Calu3 (cell line): ENCODE measurements at regions not wholly inside any gene's neighbourhood (a gene's known extent, or its start where the extent isn't known, plus 50 kb on each side); places are given as distances from the start of the nearest gene placed in this dataset.

Experiments
- BruUV-seq: library from RNA; stranded (reverse); fragments of 400-500 nt; replicated peaks from 2 replicates; lab custom pipeline; 2021; lab: Mats Ljungman, UMichigan
- CTCF ChIA-PET: fragments of 300-600 bp; sonication (Branson Sonifier 250); formaldehyde crosslinking; loops from one replicate; lab custom pipeline; 2022; ENCODE audit warnings: antibody characterized with exemption; lab: Charles Lee
- DNase-seq: peaks from one replicate; pipeline ENCODE4 v3.0.0; 2022
- H3K27ac Mint-ChIP-seq: one replicate; pipeline ENCODE4 v1.8.0; 2022; ENCODE audit warnings: mixed read lengths; ENCODE audit not compliant: unreplicated experiment
- H3K27me3 Mint-ChIP-seq: one replicate; pipeline ENCODE4 v1.8.0; 2022; ENCODE audit warnings: mixed read lengths; ENCODE audit not compliant: unreplicated experiment
- H3K36me3 Mint-ChIP-seq: one replicate; pipeline ENCODE4 v1.8.0; 2022; ENCODE audit warnings: mild to moderate bottlenecking, moderate library complexity, mixed read lengths; ENCODE audit not compliant: insufficient read depth, unreplicated experiment
- H3K4me1 Mint-ChIP-seq: one replicate; pipeline ENCODE4 v1.8.0; 2022; ENCODE audit warnings: mild to moderate bottlenecking, low read depth, mixed read lengths; ENCODE audit not compliant: unreplicated experiment
- H3K4me3 Mint-ChIP-seq: one replicate; pipeline ENCODE4 v1.8.0; 2022; ENCODE audit warnings: mild to moderate bottlenecking, low read depth, moderate library complexity, mixed read lengths; ENCODE audit not compliant: unreplicated experiment
- H3K9me3 Mint-ChIP-seq: one replicate; pipeline ENCODE4 v1.8.0; 2022; ENCODE audit warnings: low read depth, mixed read lengths; ENCODE audit not compliant: unreplicated experiment
- intact Hi-C: fragments of 100-400 bp; cut with micrococcal nuclease; formaldehyde crosslinking; loops from one replicate; pipeline ENCODE4 v1.10.0; 2022; ENCODE audit not compliant: unreplicated experiment
- TF ChIP-seq, protein P1 (sequence below): fragments of 200-600 bp; IDR thresholded peaks from one replicate; pipeline ENCODE4 v1.8.0; 2022; ENCODE audit warnings: antibody characterized with exemption; ENCODE audit not compliant: unreplicated experiment

DNA sequence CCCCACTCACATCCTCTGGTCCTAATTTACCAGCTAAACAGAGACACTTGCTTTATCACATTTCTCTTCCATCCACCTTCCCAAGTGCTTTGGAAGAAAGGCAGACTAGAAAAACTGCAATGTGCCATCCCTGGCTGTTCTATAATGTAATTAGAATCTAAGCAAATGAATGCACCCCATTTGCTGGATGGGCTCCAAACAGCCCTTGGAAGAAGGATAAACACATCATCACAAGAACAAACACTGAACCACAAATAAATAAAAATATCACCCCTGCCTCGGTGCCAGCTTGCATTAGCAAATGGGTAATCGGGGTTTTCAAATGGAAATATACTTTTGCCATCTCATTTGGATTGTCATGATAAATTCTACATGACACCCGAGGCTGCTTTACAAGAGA, 296.6 kb upstream of the ISX start:
- peaks cover 32% of the 10 kb centered on the region for H3K9me3 Mint-ChIP-seq
- no peaks in the 10 kb centered on the region for H3K4me1 Mint-ChIP-seq
- BruUV-seq: no TSS peak
- no peaks in the 10 kb centered on the region for H3K27me3 Mint-ChIP-seq
- DNase-seq: no peak
- no peak overlapping the region for H3K4me3 Mint-ChIP-seq
- TF ChIP-seq, protein P1, sequence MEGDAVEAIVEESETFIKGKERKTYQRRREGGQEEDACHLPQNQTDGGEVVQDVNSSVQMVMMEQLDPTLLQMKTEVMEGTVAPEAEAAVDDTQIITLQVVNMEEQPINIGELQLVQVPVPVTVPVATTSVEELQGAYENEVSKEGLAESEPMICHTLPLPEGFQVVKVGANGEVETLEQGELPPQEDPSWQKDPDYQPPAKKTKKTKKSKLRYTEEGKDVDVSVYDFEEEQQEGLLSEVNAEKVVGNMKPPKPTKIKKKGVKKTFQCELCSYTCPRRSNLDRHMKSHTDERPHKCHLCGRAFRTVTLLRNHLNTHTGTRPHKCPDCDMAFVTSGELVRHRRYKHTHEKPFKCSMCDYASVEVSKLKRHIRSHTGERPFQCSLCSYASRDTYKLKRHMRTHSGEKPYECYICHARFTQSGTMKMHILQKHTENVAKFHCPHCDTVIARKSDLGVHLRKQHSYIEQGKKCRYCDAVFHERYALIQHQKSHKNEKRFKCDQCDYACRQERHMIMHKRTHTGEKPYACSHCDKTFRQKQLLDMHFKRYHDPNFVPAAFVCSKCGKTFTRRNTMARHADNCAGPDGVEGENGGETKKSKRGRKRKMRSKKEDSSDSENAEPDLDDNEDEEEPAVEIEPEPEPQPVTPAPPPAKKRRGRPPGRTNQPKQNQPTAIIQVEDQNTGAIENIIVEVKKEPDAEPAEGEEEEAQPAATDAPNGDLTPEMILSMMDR: no peak
- CTCF ChIA-PET: no interaction called here
- no peaks in the 10 kb centered on the region for H3K36me3 Mint-ChIP-seq
- intact Hi-C loops: no loop called here
- H3K27ac Mint-ChIP-seq: no peak overlapping the region

DNA sequence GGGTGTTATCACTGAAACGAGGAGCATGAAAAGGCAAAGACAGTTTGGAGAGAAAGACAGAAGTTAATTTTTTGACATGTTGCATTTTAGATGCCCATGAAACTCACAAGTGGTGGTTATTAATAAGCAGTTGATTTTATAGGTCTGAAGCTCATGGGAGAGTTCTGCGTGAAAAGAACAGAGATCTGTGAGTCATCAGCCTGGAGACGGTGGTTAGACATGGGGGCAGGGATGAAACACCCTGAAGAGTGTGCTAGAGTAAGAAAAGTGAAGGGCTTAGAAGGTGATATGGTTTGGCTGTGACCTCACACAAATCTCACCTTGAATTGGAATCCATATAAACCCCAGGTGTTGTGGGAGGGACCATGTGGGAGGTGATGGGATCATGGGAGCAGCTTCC, 289.1 kb upstream of the ISX start:
- H3K36me3 Mint-ChIP-seq: no peaks in the 10 kb centered on the region
- intact Hi-C loops: no loop called here
- TF ChIP-seq, protein P1: no peak
- no peaks in the 10 kb centered on the region for H3K27me3 Mint-ChIP-seq
- H3K9me3 Mint-ChIP-seq: peaks cover 30% of the 10 kb centered on the region
- H3K27ac Mint-ChIP-seq: no peak overlapping the region
- no peak for DNase-seq
- no peaks in the 10 kb centered on the region for H3K4me1 Mint-ChIP-seq
- no TSS peak for BruUV-seq
- H3K4me3 Mint-ChIP-seq: no peak overlapping the region
- CTCF ChIA-PET: no interaction called here

DNA sequence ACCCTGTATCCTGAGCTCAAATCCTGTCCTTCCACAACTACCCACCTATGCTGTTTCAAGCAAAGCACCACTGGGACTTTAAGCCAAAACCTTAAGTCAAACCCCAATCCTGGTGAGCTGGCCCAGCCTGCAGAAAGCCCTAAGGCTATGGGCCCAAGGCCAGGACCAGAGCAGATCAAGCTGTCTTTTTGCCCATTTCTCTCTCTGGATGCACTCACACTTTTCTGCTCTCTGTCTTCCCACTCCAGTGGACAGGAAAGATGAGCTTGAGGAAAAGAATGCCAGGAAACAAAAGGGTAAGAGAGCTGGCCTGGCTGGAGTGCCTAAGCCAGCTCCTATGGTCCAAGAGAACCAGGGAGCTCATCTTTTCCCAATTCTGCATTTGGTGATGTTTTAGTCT, 284.3 kb upstream of the ISX start:
- no peaks in the 10 kb centered on the region for H3K27me3 Mint-ChIP-seq
- H3K36me3 Mint-ChIP-seq: no peaks in the 10 kb centered on the region
- H3K4me3 Mint-ChIP-seq: no peak overlapping the region
- no peaks in the 10 kb centered on the region for H3K4me1 Mint-ChIP-seq
- no peak for DNase-seq
- no TSS peak for BruUV-seq
- intact Hi-C loops: no loop called here
- CTCF ChIA-PET: no interaction called here
- peaks cover 29% of the 10 kb centered on the region for H3K9me3 Mint-ChIP-seq
- no peak overlapping the region for H3K27ac Mint-ChIP-seq
- TF ChIP-seq, protein P1: no peak

DNA sequence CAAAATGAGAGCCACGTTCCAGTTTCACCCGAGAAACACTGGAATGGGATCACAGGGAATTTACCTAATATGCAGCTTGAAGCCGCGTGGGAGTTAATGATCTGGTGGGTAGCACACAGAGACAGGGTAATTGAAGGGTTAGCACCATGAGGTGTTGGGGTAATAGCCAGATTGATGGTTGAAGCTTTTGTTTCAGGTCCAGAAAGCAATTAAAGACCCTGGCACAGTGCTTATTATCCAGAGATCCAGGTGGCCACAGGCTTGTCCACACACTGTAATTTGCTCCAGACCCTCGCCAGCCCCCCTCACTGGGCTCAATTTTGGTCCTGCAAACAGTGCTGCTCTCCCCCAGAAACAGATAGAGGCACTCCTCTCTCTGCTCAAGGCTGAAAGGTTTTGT, 282.5 kb upstream of the ISX start:
- Mint-ChIP-seq H3K36me3 (no peaks in the 10 kb centered on the region), H3K27ac (no peak overlapping the region), H3K27me3 (no peaks in the 10 kb centered on the region), H3K4me3 (no peak overlapping the region), H3K9me3 (peaks cover 23% of the 10 kb centered on the region), H3K4me1 (no peaks in the 10 kb centered on the region)
- intact Hi-C loops: no loop called here
- DNase-seq: no peak
- TF ChIP-seq, protein P1: no peak
- BruUV-seq: no TSS peak
- CTCF ChIA-PET: no interaction called here
